ENCODE measurements at regions not wholly inside any gene's neighbourhood (a gene's known extent, or its start where the extent isn't known, plus 50 kb on each side); places are given as distances from the start of the nearest gene placed in this dataset.
"Not testable (repeated sequence)": the region's sequence is repeated elsewhere in the genome, so short reads cannot be mapped to it uniquely, and the experiment has no call there.

- no peaks in the 10 kb centered on the region for H3K9me3 Mint-ChIP-seq
- peaks cover 4% of the 10 kb centered on the region for H3K27me3 Mint-ChIP-seq (ENCODE audit: insufficient read depth)
- H3K27ac Mint-ChIP-seq: no peak overlapping the region
- peaks cover 11% of the 10 kb centered on the region; the same call in 1 of the 2 replicates for H3K36me3 Mint-ChIP-seq (ENCODE audit: low read depth)
- no peak for TF ChIP-seq CTCF (IDR thresholded peaks at IDR 0.05)
- H3K4me1 Mint-ChIP-seq (ENCODE audit: low read depth): peaks cover 40% of the 10 kb centered on the region
- no peak for DNase-seq
- no peak overlapping the region for H3K4me3 Mint-ChIP-seq
These were observed 288.9 kb upstream of the CLEC14A start for GRCh38 chr14:38544776-38545175.

GRCh38 chr14:38543851-38544250 is 288.0 kb upstream of the CLEC14A start:
- peaks cover 31% of the 10 kb centered on the region for H3K4me1 Mint-ChIP-seq (ENCODE audit: low read depth)
- H3K27me3 Mint-ChIP-seq (ENCODE audit: insufficient read depth); H3K27ac Mint-ChIP-seq; DNase-seq; H3K9me3 Mint-ChIP-seq; H3K4me3 Mint-ChIP-seq: not testable (repeated sequence)
- peaks cover 11% of the 10 kb centered on the region; the same call in 1 of the 2 replicates for H3K36me3 Mint-ChIP-seq (ENCODE audit: low read depth)

GRCh38 chr14:38538053-38538452 is 282.2 kb upstream of the CLEC14A start:
- H3K4me3 Mint-ChIP-seq; H3K27me3 Mint-ChIP-seq (ENCODE audit: insufficient read depth); H3K9me3 Mint-ChIP-seq; H3K27ac Mint-ChIP-seq; H3K36me3 Mint-ChIP-seq (ENCODE audit: low read depth); DNase-seq: not testable (repeated sequence)
- H3K4me1 Mint-ChIP-seq (ENCODE audit: low read depth): peaks cover 24% of the 10 kb centered on the region

GRCh38 chr14:38536376-38537038 is 280.6 kb upstream of the CLEC14A start:
- Mint-ChIP-seq H3K36me3 (ENCODE audit: low read depth) (no peaks in the 10 kb centered on the region), H3K4me3 (no peak overlapping the region), H3K27me3 (ENCODE audit: insufficient read depth) (no peaks in the 10 kb centered on the region), H3K9me3 (no peaks in the 10 kb centered on the region), H3K27ac (peak overlapping the region; percentile 22; the same call in 1 of the 2 replicates), H3K4me1 (ENCODE audit: low read depth) (peaks cover 33% of the 10 kb centered on the region)
- peak; percentile 12 for DNase-seq
- no peak for TF ChIP-seq CTCF (IDR thresholded peaks at IDR 0.05)

- Mint-ChIP-seq H3K9me3 (no peaks in the 10 kb centered on the region), H3K4me3 (no peak overlapping the region), H3K27me3 (ENCODE audit: insufficient read depth) (no peaks in the 10 kb centered on the region), H3K36me3 (ENCODE audit: low read depth) (no peaks in the 10 kb centered on the region), H3K4me1 (ENCODE audit: low read depth) (peaks cover 31% of the 10 kb centered on the region), H3K27ac (no peak overlapping the region)
- no peak for TF ChIP-seq CTCF (IDR thresholded peaks at IDR 0.05)
- no peak for DNase-seq
These were observed 272.7 kb upstream of the CLEC14A start for GRCh38 chr14:38528582-38528981.

GRCh38 chr14:38527502-38527878 is 271.6 kb upstream of the CLEC14A start:
- TF ChIP-seq CTCF (IDR thresholded peaks at IDR 0.05): no peak
- Mint-ChIP-seq H3K27me3 (ENCODE audit: insufficient read depth) (no peaks in the 10 kb centered on the region), H3K9me3 (no peaks in the 10 kb centered on the region), H3K36me3 (ENCODE audit: low read depth) (no peaks in the 10 kb centered on the region), H3K4me3 (no peak overlapping the region), H3K27ac (no peak overlapping the region), H3K4me1 (ENCODE audit: low read depth) (peaks cover 38% of the 10 kb centered on the region)
- DNase-seq: no peak

Measured in HFFc6 (cell line).